ENCODE measurements at regions not wholly inside any gene's neighbourhood (a gene's known extent, or its start where the extent isn't known, plus 50 kb on each side); places are given as distances from the start of the nearest gene placed in this dataset.
"Not testable (repeated sequence)": the region's sequence is repeated elsewhere in the genome, so short reads cannot be mapped to it uniquely, and the experiment has no call there.

DNA sequence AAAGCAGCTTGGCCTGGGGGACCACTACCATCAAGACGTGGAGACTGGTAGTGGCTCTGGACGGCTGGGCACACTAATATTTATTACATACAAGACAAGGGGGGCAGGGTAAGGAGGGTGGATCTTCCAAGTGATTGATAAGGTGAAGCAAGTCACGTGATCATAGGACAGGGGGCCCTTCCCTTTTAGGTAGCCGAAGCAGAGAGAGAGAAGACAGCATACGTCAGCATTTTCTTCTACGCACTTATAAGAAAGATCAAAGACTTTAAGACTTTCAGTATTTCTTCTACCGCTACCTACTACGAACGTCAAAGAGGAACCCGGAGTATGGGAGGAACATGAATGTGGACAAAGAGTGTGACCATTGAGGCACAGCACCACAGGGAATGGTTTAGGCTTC, 307.9 kb downstream of the RPIA start:
- DNase-seq (ENCODE audit: low read depth in 2 of 2) = no peak

DNA sequence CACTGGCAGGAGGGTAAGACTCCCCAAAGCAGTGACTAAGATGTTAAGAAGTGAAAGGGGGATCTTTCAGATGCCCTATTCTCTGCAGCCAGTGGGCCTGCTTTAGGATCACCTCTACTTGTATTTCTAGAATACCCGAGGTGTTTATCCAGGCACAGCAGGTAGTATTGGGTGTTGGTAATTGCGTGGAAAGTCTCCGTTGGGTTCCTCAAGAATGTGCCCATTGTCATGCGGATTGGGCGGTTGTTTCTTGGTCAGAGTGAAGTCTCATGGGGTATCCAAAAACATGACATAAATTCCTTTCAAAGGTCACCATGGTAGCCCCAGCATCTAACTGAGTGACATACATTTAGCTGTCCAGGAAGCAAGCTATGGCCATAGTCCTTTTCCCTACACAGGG, 308.8 kb downstream of the RPIA start:
- DNase-seq (ENCODE audit: low read depth in 2 of 2) = no peak

DNA sequence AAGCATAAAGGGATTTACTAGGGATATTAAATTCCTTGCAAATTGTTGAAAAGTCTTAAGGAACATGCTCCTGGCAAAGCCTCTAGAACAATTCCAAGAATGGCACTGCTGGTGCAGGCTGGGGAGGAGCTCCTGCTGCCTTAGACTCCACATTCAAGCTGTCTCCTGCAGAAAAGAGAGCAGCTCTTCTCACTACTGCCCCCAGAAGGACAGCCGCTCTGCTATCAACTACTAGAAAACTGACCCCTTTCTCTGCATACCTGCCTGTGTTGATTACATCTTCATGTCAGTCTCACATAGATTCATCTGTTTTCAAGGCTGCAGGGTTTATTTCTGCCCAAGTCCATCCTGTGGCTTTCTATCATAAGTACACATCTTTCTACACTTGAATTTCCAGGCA, 312.8 kb downstream of the RPIA start:
- DNase-seq (ENCODE audit: low read depth in 2 of 2) = not testable (repeated sequence)

DNA sequence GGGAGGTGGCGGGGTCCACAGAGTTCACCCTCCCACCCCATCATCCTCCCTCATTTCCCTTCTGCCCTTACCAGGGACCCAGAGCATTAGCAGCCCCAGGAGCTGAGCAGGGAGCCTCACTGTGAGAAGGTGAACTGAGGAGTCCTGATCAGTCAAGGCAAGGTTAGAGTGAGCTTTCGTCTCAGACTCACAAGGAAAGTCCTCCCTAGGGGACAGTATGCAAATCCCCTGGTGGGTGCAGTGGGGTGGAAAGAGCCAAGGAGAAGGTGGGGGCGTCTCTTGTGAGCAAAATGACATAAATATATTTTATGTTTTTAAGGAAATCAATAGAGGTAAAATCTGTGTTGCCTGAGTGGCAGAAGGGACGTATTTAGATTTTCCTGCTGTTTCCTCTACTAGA, 329.1 kb downstream of the RPIA start:
- not testable (repeated sequence) for DNase-seq (ENCODE audit: low read depth in 2 of 2)

DNA sequence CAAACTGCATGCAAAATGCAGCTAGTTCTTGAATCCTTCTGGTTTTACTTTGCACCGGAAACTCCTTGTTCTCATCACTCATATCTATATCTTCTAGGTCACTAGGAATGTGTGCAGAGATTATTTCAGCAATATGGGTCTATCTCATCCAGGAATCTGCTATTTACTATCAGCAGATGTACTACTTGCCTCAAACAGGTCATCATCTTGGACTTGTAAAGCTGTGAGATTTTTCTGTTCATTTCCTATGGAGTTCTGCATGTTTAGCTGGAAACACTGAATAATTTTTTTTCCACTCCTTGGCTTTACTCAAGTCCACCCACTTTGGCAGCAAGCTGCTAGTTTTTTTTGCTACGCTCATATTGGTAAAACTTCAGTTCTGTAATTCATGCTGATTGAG, 334.8 kb downstream of the RPIA start:
- not testable (repeated sequence) for DNase-seq (ENCODE audit: low read depth in 2 of 2)

DNA sequence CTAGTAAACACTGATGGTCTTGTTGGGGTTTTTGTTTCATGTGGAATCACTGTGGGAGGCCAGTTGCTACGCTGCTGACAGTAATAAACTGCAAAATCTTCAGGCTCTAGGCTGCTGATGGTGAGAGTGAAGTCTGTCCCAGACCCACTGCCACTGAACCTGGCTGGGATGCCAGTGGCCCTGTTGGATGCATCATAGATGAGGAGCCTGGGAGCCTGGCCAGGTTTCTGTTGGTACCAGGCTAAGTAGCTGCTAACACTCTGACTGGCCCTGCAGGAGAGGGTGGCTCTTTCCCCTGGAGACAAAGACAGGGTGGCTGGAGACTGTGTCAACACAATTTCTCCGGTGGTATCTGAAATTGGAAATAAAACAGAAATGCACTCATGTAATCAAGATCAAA, 335.6 kb downstream of the RPIA start:
- not testable (repeated sequence) for DNase-seq (ENCODE audit: low read depth in 2 of 2)

DNA sequence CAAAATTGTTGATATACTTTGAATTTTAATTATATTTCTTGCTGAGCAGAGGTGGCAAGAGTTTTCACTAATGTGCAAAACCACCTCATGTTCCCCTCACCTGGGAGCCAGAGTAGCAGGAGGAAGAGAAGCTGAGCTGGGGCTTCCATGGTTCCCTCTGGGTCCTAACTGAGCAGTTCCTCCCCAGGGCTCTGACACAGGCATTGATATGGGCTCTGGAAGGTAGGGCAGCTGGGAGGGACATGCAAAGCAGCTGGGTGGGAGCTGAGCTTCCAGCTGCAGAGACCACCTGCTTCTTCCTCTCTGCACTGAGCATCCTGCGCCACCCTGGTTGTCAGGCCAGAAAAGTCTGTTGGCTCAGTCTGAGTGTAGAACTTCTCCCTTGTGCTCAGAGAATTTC, 336.1 kb downstream of the RPIA start:
- DNase-seq (ENCODE audit: low read depth in 2 of 2) = not testable (repeated sequence)

DNA sequence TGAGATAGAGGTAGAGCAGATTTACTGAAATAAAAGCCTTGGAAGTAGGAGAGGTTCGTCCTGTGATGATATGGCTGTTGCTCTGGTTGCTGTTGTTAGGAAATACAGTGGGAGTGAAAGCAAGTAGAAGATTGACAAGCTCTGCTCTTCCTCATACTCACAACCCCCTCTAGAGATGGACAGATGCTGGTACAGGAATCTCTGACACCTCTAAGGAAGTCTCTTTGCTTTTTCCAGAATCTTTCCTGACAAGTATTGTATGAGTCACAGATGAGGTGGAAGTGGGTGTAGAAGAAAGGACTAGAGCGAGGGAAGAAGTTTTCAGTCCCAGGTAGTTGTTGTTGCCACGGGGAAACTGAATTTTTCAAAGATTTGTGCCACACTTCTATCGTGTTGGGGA, 337.8 kb downstream of the RPIA start:
- not testable (repeated sequence) for DNase-seq (ENCODE audit: low read depth in 2 of 2)

DNA sequence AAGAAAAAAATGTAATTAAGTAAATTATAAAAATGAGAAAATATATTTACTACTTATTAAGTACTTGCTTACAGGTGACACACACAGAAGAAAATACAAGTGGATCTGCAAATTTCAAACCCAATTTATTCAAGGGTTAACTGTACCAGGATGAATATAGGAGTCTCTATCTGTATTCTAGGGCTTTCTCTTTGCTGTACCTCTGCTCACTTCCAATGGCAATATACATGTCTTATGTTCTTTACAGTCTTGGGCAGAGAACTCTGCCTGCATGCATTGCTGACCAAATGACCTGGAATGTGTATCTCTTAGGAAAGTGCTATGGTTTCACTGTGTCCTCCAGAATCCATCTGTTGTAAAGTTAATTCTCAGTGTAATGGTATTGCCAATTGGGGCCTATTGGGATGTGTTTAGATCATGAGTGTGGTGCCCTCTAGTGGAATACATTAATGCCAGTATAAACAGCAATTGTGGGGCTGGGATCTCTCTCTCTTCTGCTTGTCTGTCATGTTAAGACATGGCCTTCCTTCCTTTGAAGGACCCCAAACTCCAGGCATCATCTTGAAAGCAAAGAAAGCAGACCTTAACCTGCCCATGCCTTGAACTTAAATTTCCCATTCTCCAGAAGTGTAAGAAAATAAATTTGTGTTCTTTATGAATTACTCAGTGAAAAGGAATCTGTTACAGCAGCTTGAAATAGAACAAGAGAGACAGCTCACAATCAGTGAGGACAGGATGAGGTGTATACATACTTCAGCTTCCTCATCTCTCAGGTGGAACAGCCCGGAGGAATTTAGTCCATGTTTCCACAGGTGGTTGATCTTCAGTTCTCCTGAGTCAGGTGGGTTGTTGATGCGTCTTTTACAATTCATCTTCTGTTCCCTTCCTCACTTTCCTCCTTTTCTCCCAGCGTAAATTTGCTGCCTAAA, 356.9 kb downstream of the RPIA start:
- DNase-seq (ENCODE audit: low read depth in 2 of 2) = not testable (repeated sequence)

DNA sequence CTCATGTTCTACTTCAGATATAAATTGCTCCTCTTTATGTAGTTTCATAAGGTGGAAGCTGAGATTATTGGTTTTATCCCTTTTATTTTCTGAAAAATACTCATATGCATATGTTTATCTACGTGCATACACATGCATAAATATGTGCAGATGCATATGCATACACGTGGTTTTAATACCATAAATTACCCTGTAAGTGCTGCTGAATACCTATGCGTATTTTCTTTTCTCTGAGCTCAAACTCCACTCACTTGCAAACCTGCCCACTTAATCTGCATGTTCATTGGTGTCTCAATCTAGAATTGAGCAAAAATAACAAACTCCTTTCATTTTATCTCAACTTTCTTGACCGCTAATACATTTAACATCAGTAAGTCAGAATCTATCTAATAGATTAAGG, 367.1 kb downstream of the RPIA start:
- not testable (repeated sequence) for DNase-seq (ENCODE audit: low read depth in 2 of 2)

DNA sequence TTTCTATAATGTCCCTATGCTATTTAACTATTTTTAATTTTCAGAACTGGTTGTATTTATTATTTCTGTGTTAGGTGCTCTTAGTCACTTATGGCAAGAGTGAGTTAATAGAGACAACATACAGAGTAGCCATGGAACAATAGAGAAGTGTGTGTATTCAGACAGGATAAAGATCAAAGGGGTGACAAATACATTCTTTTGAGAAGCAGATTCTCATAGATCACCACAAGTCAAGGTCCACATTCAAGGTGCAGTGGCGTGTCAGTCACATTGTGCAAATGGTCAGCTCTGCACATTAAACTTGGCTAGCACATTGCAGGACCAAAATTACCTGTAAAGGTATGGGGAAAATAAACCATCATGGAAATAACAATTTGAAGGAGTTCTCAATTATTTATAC, 369.7 kb downstream of the RPIA start:
- not testable (repeated sequence) for DNase-seq (ENCODE audit: low read depth in 2 of 2)

DNA sequence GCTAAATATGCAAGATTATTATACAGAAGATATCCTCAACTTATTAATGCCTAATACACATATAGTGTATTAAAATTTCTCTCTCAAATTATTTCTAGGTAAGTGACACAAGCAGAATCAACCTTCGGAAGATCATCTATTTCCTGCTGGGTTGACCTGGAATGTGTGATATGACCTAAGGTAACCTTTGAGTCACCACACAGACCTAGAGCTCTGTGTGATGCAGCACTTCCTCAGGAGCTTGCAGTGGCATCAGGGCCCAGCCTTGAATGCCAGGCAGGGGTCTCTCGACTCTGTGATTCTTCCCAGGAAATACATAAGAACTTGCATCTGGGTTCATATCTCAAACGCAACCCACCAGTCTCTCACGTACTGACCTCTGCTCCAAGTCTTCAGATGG, 385.3 kb downstream of the RPIA start:
- DNase-seq (ENCODE audit: low read depth in 2 of 2) = not testable (repeated sequence)

DNA sequence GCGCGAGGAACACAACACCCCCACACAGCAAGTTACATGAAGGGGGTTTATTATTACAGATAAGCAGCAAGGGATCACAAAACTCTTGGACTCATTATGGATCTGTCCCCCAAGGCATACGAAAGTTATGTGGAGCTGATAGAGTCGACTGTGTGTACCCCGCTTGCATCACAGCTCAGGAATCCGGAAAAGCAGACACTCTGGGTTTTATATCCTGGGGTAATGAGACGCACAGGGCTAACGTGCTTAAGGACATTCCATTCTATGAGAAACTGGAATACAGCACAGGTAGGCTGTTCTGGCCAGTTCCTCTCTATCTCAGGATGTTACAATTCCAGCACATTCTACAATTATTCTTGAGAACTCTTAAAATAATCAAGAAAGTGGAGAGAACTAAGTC, 401.4 kb downstream of the RPIA start:
- not testable (repeated sequence) for DNase-seq (ENCODE audit: low read depth in 2 of 2)

DNA sequence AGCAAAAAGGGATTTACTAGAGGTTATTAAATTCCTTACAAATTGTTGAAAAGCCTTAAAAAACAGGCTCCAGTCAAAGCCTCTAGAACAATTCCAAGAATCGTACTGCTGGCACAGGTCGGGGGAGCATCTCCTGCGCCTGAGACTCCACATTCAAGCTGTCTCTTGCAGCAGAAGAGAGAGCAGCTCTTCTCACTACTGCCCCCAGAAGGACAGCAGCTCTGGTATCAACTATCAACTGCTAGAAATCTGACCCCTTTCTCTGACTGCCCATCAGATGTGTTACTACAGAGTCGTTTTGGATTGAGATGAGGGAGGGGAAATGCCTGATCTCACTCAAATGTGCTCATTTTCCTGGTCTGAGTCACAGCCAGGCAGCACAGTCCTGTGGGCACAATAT, 403.6 kb downstream of the RPIA start:
- not testable (repeated sequence) for DNase-seq (ENCODE audit: low read depth in 2 of 2)

DNA sequence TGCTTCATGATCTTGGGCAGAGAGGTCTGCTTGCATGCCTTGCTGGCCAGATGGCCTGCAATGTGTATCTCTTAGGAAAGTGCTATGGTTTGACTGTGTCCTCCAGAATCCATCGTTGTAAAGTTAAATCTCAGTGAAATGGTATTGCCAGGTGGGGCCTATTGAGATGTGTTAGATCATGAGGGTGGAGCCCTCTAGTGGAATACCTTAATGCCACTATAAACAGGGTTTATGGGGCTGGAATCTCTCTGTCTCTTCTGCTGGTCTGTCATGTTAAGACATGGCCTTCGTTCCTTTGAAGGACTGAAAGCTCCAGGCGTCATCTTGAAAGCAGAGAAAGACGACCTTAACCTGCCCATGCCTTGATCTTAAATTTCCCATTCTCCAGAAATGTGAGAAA, 411.1 kb downstream of the RPIA start:
- not testable (repeated sequence) for DNase-seq (ENCODE audit: low read depth in 2 of 2)

DNA sequence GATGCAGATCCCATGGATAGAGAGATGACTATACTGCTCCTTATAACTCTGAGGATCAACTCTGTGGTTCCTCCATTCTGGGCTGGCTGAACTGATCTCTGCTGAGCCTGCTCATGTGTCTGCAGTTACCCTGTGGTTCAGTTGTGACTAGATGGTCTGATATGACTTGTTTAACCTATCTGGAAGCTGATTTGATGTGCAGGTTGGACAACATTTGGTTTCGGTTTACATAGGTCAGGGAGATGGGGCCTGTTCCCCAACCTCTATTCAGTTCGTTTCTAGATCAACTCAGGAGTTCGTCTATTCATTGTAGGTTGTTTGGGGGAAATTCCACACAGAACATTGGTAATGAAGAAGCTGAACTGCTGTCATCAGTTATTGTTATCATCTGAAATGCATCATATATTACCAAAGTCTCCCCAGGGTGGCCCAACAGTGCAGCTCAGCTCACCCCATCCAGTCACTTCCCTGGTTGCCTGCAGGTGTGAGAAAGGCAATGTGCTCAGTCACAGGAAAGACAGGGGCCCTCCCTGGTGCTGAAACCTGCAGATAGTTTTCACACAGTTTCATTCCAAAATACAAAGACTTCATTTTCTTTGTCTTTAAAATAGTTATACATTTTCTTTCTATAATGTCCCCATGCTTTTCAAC, 415.0 kb downstream of the RPIA start:
- DNase-seq (ENCODE audit: low read depth in 2 of 2) = not testable (repeated sequence)

DNA sequence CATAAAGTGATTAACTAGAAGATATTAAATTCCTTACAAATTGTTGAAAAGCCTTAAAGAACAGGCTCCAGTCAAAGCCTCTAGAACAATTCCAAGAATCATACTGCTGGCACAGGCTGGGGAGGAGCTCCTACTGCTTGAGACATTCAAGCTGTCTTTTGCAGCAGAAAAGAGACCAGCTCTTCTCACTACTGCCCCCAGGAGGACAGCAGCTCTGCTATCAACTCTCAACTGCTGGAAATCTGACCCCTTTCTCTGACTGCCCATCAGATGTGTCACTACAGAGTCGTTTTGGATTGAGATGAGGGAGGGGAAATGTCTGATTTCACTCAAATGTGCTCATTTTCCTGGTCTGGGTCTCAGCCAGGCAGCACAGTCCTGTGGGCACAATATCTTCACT, 421.0 kb downstream of the RPIA start:
- DNase-seq (ENCODE audit: low read depth in 2 of 2) = not testable (repeated sequence)

DNA sequence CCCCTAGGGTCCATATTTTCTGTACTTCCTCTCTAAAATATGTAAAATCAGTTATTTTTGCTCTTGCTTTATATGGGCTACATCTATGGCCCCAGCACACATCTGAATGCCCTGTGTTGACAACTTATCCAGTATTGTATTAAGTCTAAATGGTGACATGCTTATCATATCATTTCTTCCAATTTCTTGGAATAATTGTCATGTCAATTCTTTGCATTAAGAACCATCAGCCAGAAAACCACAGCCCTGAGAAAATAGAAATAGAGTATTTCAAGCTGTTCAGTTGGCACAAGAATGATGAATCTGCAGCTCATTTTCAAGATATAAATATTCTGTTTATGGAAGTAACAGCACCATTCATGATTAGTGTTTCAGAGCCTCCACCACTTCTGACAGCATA, 421.8 kb downstream of the RPIA start:
- not testable (repeated sequence) for DNase-seq (ENCODE audit: low read depth in 2 of 2)

DNA sequence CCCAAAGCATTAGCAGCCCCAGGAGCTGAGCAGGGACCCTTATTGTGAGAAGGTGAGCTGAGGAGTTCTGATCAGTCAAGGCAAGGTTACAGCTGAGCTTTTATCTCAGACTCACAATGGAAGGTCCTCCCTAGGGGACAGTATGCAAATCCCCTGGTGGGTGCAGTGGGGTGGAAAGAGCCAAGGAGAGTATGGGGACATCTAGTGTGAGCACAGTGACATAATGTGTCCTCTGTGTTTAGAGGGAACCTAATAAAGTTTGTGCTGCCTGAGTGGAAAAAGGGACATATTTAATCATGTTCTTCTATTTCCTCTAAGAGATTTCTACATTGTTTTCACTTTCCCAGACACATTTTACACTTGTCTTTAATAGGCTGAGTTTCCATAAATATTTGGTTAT, 438.0 kb downstream of the RPIA start:
- DNase-seq (ENCODE audit: low read depth in 2 of 2) = not testable (repeated sequence)

DNA sequence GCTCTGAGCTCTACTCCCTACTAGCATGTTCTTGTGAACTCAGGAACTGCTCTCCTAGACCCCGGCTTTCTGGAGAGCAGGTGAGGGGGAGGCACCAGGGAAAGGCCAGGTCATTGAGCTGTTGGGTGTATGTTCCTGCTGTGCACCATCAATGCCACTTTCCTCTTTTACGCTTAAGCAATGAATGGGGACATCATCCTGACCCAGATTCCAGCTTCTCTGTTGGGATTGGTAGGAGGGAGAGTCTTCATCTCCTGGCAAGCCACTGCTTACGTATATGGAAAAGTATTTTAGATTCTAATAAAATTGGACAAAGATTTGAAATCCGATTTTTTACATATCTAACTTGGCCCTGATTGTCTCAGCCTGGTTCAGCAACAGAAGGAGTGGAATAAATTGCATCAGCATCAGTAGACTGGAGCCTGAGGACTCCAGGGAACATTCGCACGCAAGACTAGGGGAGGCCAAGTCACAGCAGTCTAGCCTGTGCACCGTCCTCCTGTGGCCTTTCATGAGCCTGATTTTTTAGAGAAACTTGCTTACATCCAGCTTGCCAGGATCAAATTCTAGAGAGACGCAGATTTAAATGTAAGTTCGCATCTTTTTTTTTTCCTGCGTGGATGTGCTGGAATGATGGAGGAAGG, 439.3 kb downstream of the RPIA start:
- not testable (repeated sequence) for DNase-seq (ENCODE audit: low read depth in 2 of 2)

DNA sequence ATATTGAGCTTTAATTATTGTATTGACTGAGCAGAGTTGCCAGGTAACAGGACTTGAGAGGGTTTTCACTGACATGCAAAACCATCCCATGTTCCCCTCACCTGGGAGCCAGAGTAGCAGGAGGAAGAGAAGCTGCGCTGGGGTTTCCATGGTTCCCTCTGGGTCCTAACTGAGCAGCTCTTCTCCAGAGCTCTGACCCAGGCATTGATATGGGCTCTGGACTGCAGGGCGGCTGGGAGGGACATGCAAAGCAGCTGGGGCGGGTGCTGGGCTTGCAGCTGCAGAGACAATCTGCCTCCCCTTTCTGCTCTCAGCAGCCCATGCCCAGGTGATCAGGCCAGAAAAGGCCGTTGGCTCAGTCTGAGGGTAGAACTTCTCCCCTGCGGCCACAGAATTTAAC, 451.5 kb downstream of the RPIA start:
- not testable (repeated sequence) for DNase-seq (ENCODE audit: low read depth in 2 of 2)

DNA sequence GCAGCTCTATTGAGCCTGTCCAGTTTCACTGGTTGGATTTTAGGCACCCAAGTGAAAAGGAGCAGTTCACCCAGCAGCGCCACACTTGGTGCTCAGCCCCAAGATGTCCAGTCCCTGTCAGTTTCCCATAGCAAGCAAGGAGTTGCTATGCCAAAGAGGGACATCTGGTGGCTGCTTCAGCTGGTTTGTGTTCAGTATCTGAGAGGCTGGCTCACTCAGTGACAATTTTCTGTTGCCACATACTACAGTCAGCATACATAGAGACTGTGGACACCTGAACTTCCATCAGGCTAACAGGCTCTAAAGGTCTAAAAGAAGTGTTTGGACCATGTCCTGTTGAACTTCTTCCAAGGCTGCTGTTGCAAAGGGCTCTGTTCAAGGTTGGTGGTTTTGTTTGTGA, 453.9 kb downstream of the RPIA start:
- DNase-seq (ENCODE audit: low read depth in 2 of 2) = not testable (repeated sequence)
